COLO829 (cell line): ENCODE measurements at regions not wholly inside any gene's neighbourhood (a gene's known extent, or its start where the extent isn't known, plus 50 kb on each side); places are given as distances from the start of the nearest gene placed in this dataset.

Experiments
- DNase-seq: peaks from one replicate; pipeline ENCODE4 v3.0.0; 2012; ENCODE audit warnings: low spot score

DNA sequence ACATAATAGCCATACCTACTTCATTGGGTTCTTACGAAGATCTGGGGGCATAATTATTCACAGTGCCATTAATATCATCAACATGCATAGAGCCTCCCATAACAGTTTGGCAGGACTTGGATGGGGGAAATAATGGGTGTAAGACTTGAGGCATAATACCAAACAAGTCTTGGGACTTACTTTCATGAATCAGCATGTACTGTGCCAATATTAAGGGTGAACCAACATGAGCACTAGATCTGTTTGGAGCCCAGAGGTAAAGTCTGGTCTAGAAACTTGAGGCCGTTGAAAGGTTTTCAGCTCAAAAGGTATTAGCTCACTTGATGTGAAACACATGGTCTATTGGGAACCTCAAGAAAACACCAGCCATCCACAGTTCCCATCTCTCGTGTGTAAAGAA, 56.7 kb upstream of the ZC3H11B start:
- DNase-seq: no peak

DNA sequence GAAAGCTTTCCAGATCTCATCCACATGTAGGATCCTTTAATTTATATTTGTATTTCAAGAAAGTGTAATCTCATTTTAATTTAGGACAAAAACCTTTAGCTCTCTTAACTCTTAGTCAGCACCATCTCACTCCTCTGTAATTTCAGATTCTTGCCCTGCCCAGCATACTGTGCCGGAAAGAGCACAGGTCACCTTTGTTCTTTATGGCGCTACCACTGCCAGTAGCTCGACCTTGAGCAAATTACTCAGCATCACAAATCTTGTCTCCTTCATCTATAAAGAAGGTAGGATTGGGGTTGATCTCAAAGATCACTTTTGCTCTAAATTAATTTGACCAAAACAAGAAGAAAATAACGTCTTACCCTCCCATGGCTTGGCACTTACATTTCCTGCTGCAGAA, 56.1 kb upstream of the ZC3H11B start:
- no peak for DNase-seq

- DNase-seq: no peak
Observed at GRCh38 chr1:219668446-219668845, 55.5 kb upstream of the ZC3H11B start.

- no peak for DNase-seq
Observed at GRCh38 chr1:219666242-219666641, 53.3 kb upstream of the ZC3H11B start.

GRCh38 chr1:219665089-219665488, 52.2 kb upstream of the ZC3H11B start:
- no peak for DNase-seq

DNA sequence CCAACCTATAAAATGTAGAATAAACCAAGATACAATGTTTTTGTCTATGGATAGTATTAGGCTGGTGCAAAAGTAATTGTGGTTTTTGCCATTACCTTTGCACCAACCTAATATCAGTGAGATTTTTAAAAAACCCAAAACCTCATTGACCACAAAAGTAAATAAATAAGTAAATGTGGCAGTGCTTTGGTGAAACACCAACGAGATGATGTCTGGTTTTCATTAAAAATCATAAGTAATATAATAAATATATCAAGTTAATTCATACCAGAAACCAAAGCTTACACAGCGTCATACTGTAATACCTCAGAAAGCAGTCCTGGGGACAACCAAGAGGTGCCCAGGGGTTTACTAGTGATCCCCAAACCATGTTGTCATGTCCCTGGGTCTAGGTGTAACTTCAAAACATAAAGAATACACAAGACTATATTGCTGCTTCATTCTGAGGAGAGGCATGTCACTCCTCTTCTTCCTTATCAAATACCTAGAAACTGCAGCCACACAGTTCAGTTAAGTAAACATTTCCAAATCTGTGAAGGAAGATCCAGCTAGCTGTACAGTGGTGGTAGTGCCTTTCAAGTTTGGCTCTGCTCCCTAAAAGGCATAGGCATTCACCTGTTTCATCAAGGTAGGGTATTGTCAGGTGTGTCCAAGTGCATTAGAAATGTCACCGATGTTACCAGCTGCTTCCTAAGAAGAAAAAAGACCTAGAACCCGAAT, 51.6 kb upstream of the ZC3H11B start:
- no peak for DNase-seq
